Epidermal melanocyte (primary cell): ENCODE measurements at regions not wholly inside any gene's neighbourhood (a gene's known extent, or its start where the extent isn't known, plus 50 kb on each side); places are given as distances from the start of the nearest gene placed in this dataset.
"Not testable (repeated sequence)": the region's sequence is repeated elsewhere in the genome, so short reads cannot be mapped to it uniquely, and the experiment has no call there.

ENCODE experiments used
- DNase-seq: peaks from one replicate; pipeline ENCODE4 v3.0.0; 2011; ENCODE audit warnings: low spot score; ENCODE audit not compliant: insufficient read length

DNA sequence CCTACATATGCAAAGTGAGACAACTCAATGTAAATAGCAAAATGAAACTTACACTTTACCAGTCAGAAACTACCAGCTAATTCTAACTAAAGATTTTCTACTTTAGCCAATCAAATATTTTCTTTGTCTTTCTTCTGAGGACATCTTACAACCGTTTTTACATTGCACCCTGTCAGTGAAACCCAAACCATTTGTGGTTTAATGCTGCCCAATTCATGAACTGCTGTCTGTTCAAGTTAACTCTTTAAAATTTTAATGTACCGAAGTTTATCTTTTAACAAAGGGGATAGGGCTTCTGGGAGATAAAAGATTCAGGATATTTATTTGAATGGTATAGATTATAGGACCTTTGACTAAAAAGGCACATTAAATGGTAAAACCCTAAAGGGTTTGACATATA is 121.3 kb upstream of the HDDC2 start:
- no peak for DNase-seq

- DNase-seq: no peak
Measured at GRCh38 chr6:125431971-125432370, 130.2 kb upstream of the HDDC2 start.

GRCh38 chr6:125432963-125433362 is 131.2 kb upstream of the HDDC2 start:
- DNase-seq: no peak

DNA sequence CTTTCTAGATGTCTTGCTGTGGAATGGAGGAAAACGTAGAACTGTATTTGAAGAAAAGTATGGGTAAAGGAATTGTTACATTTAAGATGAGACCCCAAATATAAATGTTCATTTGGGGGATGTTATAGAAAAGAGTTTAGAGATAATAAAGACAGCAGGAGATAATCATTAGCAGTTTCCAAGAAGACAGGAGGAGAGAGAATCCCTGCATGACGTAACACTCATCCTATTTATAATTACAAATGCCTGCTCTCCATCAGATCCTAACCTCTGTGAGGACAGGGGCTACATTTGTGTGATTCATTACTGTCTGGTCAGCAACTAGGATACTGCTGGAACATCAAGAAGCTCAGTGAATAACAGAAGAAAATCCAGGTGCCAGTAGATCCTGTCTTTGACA is 133.0 kb upstream of the HDDC2 start:
- no peak for DNase-seq

DNA sequence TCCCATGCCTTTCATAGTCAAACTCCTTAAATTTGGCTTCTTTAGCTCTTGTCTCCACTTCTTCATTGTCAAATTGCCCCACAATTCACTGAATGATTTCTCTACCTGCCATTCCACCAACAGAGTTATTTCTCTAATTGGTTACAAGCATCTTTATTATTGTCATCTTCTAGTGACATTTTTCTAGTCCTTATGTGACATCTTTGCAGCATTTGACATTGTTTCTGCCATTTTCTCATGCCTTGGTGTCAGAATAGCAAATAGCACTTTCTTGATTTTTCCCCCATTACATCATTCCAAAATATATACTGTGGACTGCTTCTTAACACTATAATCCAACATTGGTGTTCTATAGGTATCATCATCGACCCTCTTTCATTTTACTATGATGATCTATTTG is 137.7 kb upstream of the HDDC2 start:
- no peak for DNase-seq

DNA sequence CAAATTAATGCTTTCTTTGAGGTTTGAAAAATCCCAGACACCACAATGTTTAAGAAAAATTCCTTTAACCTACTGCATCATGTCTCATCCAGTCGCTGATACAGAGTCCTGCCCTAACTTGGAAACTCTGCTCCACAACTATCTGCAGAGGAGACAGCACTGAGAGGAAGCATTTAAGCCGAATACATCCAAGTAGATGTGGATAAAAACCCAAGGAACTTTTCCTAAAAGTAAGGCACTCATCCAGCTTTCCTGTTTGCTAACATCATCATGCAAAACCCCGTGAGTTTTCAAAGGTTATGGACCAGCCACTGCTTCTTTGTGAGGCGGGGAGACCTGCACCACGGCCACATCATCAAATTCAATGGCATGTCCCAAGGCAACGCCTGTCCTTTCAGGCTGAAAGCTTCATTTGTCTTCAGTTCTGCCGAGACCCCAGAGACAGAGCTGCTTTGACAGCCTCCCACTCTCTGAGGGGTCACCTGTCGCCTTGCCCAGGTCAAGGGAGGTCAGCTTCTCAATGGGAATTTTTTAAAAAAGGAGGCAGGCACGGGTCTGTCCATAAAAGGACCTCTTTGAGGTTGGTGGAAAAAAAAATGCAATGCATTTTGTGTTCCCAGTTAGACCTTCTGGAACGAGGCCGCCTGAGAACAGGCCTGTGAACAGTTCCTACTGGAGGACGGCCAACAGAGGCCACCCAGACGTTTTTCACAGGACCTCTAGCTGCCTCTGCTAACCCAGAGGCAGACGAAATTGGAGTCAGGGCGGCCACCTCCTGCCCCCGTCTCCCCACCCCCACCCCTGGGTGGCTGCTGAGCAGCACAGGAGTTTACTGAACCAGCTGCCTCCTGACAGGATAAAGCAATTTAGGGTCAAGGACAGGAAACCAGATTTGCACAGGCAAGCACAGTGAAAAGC is 142.5 kb upstream of the HDDC2 start:
- DNase-seq: no peak

DNA sequence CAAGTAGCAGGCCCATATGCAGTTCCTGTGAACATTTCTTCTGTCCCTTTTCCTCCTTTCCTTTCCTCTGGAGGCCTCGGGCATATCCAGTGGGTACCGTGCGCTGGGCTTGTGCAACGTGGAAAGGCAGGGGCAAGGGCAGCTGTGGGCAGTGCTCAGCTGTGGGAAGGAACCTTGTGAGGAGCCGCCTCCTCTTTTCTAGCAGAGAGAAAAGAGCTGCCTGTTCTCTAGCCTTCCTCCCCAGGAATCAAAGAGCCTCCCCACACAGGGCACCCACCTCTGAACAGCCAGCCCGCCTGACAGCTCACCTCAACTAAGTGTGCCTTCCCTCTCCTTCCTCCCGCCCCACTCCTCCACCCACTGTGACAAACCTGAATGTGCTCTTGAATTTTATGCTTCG is 143.3 kb upstream of the HDDC2 start:
- no peak for DNase-seq

DNA sequence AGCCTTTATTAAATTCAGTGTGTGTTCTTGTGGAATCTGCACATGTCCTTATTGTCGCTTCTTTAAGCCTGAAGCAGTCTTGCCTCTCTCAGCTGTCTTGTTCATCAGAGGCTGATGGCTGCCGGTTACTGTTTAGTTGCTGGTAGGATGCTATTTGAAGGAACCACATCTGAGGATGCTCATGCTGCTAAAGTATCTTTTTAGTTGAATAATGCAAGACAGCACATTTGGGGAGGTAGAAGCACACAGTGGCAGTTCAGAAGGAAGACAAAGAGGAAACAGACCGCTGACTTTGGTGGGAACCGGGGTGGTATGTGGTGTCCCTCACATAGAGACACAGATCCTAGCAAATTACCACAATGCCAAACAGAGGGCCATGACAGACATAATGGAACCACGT is 144.2 kb upstream of the HDDC2 start:
- DNase-seq: no peak

GRCh38 chr6:125451750-125452149 is 150.0 kb upstream of the HDDC2 start:
- DNase-seq: no peak

GRCh38 chr6:125453516-125453915 is 151.7 kb upstream of the HDDC2 start:
- no peak for DNase-seq

DNA sequence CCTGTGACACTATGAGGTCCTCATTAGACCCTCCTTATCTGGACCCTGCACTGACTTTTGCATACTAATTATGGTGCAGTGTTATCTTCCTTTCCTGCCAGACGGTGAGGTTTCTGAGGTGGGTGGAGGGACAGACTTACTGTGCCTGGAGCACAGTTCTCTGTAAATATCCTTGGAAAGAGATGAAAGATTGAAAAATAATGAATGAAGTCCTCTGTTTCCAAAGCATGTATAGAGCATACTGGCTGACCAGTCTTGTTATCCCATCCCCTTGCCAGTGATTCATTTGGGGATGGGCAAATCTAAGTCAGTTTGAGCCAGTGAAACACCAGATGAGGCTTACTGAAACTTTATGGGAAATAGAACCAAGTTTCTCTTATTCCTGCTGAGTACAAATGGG is 152.6 kb upstream of the HDDC2 start:
- no peak for DNase-seq

DNA sequence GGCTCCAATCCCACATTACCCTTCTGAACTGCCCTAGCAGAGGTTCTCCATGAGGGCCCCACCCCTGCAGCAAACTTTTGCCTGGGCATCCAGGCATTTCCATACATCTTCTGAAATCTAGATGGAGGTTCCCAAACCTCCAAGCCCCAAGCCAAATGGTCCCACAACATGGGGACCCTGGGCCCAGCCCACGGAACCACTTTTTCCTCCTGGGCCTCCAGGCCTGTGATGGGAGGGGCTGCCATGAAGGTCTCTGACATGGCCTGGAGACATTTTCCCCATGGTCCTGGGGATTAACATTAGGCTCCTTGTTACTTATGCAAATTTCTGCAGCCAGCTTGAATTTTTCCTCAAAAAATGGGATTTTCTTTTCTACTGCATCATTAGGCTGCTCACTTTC is 156.7 kb upstream of the HDDC2 start:
- DNase-seq: not testable (repeated sequence)

GRCh38 chr6:125465332-125465731 is 163.6 kb upstream of the HDDC2 start:
- DNase-seq: not testable (repeated sequence)

- DNase-seq: no peak
Measured at GRCh38 chr6:125469915-125470314, 168.1 kb upstream of the HDDC2 start.

- DNase-seq: no peak
Measured at GRCh38 chr6:125471667-125472066, 169.9 kb upstream of the HDDC2 start.

GRCh38 chr6:125474061-125474460 is 172.3 kb upstream of the HDDC2 start:
- DNase-seq: no peak

DNA sequence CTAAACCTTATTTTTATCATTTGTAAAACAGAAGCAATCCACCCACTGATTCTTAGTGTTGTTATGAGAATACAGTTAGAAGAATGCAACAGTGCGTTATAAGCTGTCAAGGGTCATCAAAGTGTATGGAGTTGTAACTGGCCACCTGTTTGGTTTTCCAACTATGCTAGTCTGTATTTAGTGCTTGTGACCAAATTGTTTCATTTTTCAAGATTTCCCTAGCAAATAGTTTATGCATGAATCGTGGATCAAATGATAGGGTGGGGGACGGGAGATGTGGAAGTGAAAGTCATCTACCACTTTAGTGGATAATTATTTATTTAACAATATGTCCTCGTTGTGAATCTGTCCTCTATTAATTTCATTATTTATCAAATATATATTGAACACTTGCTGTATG is 175.4 kb upstream of the HDDC2 start:
- no peak for DNase-seq

- no peak for DNase-seq
Measured at GRCh38 chr6:125477844-125478243, 176.1 kb upstream of the HDDC2 start.

DNA sequence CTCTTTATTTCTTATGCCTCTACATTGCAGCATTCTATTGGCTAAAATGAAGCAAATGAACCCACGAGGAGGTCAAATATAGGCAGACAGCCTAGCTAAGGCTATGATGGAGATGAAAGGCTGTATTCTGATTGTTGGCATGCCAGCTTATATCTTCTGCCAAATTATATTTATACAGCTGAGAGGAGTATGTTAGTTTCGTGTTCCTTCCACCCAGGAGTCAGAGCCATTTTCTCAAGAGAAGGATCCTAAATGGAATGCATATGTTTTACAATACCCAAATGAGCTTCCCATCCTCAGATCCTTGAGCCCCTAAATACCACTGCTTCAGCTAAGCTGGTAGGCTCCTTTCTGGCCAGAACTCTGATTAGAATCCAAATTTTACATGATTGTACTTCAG is 178.4 kb upstream of the HDDC2 start:
- DNase-seq: no peak

- DNase-seq: no peak
Measured at GRCh38 chr6:125480571-125480970, 178.8 kb upstream of the HDDC2 start.

- no peak for DNase-seq
Measured at GRCh38 chr6:125481056-125481455, 179.3 kb upstream of the HDDC2 start.

GRCh38 chr6:125485757-125486156 is 184.0 kb upstream of the HDDC2 start:
- DNase-seq: no peak

- no peak for DNase-seq
Measured at GRCh38 chr6:125486881-125487280, 185.1 kb upstream of the HDDC2 start.
